Subcutaneous abdominal adipose tissue (tissue), 5 donors: ENCODE measurements at regions not wholly inside any gene's neighbourhood (a gene's known extent, or its start where the extent isn't known, plus 50 kb on each side); places are given as distances from the start of the nearest gene placed in this dataset.
"Not testable (repeated sequence)": the region's sequence is repeated elsewhere in the genome, so short reads cannot be mapped to it uniquely, and the experiment has no call there.

Experiments used
- H3K27ac ChIP-seq: one replicate; pipeline ENCODE4 v1.7.0; 2013; ENCODE audit warnings: low read depth, mild to moderate bottlenecking, inconsistent platforms, low read length, moderate library complexity
- H3K27me3 ChIP-seq, 5 donors: one replicate each; pipeline ENCODE4 v1.7.0; 2013; ENCODE audit warnings: low read length in 5 of 5, inconsistent platforms in 1 of 5; ENCODE audit not compliant: control insufficient read depth in 5 of 5, insufficient read depth in 4 of 5
- H3K36me3 ChIP-seq, 5 donors: one replicate each; pipeline ENCODE4 v1.7.0; 2013; ENCODE audit warnings: low read length in 5 of 5; ENCODE audit not compliant: control insufficient read depth in 5 of 5, insufficient read depth in 5 of 5
- H3K4me1 ChIP-seq, 5 donors: one replicate each; pipeline ENCODE4 v1.7.0; 2013; ENCODE audit warnings: low read length in 5 of 5, mild to moderate bottlenecking in 3 of 5, moderate library complexity in 1 of 5; ENCODE audit not compliant: control insufficient read depth in 5 of 5, insufficient read depth in 5 of 5
- H3K4me3 ChIP-seq, 5 donors: one replicate each; pipeline ENCODE4 v1.7.0; 2013; ENCODE audit warnings: low read length in 5 of 5, low read depth in 1 of 5
- H3K9ac ChIP-seq, 5 donors: one replicate each; pipeline ENCODE4 v1.7.0; 2013; ENCODE audit warnings: low read length in 5 of 5, mild to moderate bottlenecking in 4 of 5, moderate library complexity in 3 of 5
- H3K9me3 ChIP-seq, 5 donors: one replicate each; pipeline ENCODE4 v1.7.0; 2013; ENCODE audit warnings: low read length in 5 of 5; ENCODE audit not compliant: control insufficient read depth in 5 of 5
- donor health status: healthy.
- donor health status: healthy.
- donor health status: healthy.
- donor health status: healthy.
- donor health status: healthy.

- H3K9me3 ChIP-seq: no peaks in the 10 kb centered on the region
- H3K4me1 ChIP-seq: no peaks in the 10 kb centered on the region
- H3K9ac ChIP-seq: no peak overlapping the region
- no peak overlapping the region for H3K27ac ChIP-seq
- no peaks in the 10 kb centered on the region for H3K36me3 ChIP-seq
- no peaks in the 10 kb centered on the region for H3K27me3 ChIP-seq
- no peak overlapping the region for H3K4me3 ChIP-seq
These were observed 273.8 kb upstream of the IRX4 start for GRCh38 chr5:2156358-2157059.

- no peak overlapping the region for H3K4me3 ChIP-seq
- no peak overlapping the region for H3K27ac ChIP-seq
- no peaks in the 10 kb centered on the region for H3K4me1 ChIP-seq
- peaks cover 0 to 2% (median 0%) of the 10 kb centered on the region in 5 donors for H3K27me3 ChIP-seq
- H3K9me3 ChIP-seq: no peaks in the 10 kb centered on the region
- H3K9ac ChIP-seq: no peak overlapping the region
- H3K36me3 ChIP-seq: no peaks in the 10 kb centered on the region
These were observed 272.8 kb upstream of the IRX4 start for GRCh38 chr5:2155556-2155955.

- Histone ChIP-seq H3K4me1 (no peaks in the 10 kb centered on the region), H3K27me3 (peaks cover 0 to 3% (median 0%) of the 10 kb centered on the region in 5 donors), H3K36me3 (no peaks in the 10 kb centered on the region), H3K9ac (no peak overlapping the region), H3K4me3 (no peak overlapping the region), H3K27ac (no peak overlapping the region), H3K9me3 (no peaks in the 10 kb centered on the region)
These were observed 271.1 kb upstream of the IRX4 start for GRCh38 chr5:2153802-2154201.

- Histone ChIP-seq H3K27me3 (peaks cover 0 to 4% (median 0%) of the 10 kb centered on the region in 5 donors), H3K36me3 (no peaks in the 10 kb centered on the region), H3K9ac (no peak overlapping the region), H3K4me3 (no peak overlapping the region), H3K9me3 (no peaks in the 10 kb centered on the region), H3K4me1 (no peaks in the 10 kb centered on the region), H3K27ac (no peak overlapping the region)
These were observed 270.6 kb upstream of the IRX4 start for GRCh38 chr5:2153350-2153749.

- H3K4me3 ChIP-seq, H3K9me3 ChIP-seq, H3K9ac ChIP-seq, H3K36me3 ChIP-seq, H3K27ac ChIP-seq, H3K27me3 ChIP-seq, H3K4me1 ChIP-seq: not testable (repeated sequence)
These were observed 268.7 kb upstream of the IRX4 start for GRCh38 chr5:2151301-2151888.

- Histone ChIP-seq H3K27ac (no peak overlapping the region), H3K36me3 (no peaks in the 10 kb centered on the region), H3K4me3 (no peak overlapping the region)
These were observed 266.4 kb upstream of the IRX4 start for GRCh38 chr5:2149195-2149539.

GRCh38 chr5:2148312-2149194 lies 265.8 kb upstream of the IRX4 start:
- Histone ChIP-seq H3K9ac (no peak overlapping the region), H3K4me1 (no peaks in the 10 kb centered on the region), H3K27ac (no peak overlapping the region), H3K36me3 (no peaks in the 10 kb centered on the region), H3K9me3 (peaks cover 7 to 17% (median 12%) of the 10 kb centered on the region in 5 donors), H3K27me3 (peaks cover 0 to 7% (median 0%) of the 10 kb centered on the region in 5 donors), H3K4me3 (no peak overlapping the region)

More at GRCh38 chr5:2149195-2149539, 266.4 kb upstream of the IRX4 start:
- Histone ChIP-seq H3K9ac (no peak overlapping the region), H3K9me3 (peaks cover 5 to 12% (median 11%) of the 10 kb centered on the region in 5 donors), H3K4me1 (no peaks in the 10 kb centered on the region), H3K27me3 (peaks cover 0 to 7% (median 0%) of the 10 kb centered on the region in 5 donors)

- Histone ChIP-seq H3K4me3 (no peak overlapping the region), H3K4me1 (no peaks in the 10 kb centered on the region), H3K27me3 (peaks cover 0 to 9% (median 4%) of the 10 kb centered on the region in 5 donors), H3K9me3 (peaks cover 7 to 17% (median 12%) of the 10 kb centered on the region in 5 donors), H3K36me3 (no peaks in the 10 kb centered on the region), H3K9ac (no peak overlapping the region), H3K27ac (no peak overlapping the region)
These were observed 265.0 kb upstream of the IRX4 start for GRCh38 chr5:2147504-2148311.

GRCh38 chr5:2143646-2144353 lies 261.1 kb upstream of the IRX4 start:
- Histone ChIP-seq H3K9ac (no peak overlapping the region), H3K9me3 (peaks cover 7 to 17% (median 12%) of the 10 kb centered on the region in 5 donors), H3K27me3 (peaks cover 0 to 12% (median 6%) of the 10 kb centered on the region in 5 donors), H3K27ac (no peak overlapping the region), H3K4me1 (no peaks in the 10 kb centered on the region), H3K36me3 (no peaks in the 10 kb centered on the region), H3K4me3 (no peak overlapping the region)
